Astrocyte of the hippocampus (primary cell): ENCODE measurements at regions not wholly inside any gene's neighbourhood (a gene's known extent, or its start where the extent isn't known, plus 50 kb on each side); places are given as distances from the start of the nearest gene placed in this dataset.

Experiments used
- DNase-seq: peaks from one replicate; pipeline ENCODE4 v3.0.0; 2011; ENCODE audit warnings: low read depth, low spot score

DNA sequence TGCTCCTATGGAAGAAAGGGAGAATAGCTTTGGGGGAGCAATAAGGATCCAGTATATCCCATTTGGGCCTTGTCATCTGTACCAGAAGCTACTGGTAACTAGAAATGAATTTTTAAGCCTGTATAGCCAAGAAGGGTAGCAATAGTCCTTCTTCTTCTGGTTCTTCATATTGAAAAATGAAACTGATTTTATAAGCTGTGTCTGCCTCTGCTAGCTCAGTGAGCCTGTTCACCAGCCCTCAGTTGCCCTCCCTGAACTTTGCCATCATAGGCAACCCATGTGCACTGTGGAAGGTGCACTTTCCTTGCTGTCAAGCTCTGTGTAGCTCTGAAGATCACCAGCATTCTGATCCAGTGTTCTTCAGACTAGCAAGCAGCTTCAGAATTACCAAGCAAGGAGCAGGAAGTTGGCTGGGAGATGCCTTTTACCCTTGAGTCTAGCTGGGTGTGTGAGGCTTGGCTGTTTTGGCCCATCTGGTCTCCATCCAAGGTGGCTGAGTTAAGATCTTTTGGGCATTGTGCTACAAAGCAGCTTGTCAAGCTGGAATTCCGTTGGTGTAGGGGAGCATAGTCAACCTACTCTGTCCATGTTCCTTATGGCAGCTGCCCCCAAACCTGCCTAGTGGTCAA lies 55.8 kb upstream of the MGAT5 start:
- DNase-seq = no peak

GRCh38 chr2:134199123-134199522 lies 54.7 kb upstream of the MGAT5 start:
- no peak for DNase-seq

DNA sequence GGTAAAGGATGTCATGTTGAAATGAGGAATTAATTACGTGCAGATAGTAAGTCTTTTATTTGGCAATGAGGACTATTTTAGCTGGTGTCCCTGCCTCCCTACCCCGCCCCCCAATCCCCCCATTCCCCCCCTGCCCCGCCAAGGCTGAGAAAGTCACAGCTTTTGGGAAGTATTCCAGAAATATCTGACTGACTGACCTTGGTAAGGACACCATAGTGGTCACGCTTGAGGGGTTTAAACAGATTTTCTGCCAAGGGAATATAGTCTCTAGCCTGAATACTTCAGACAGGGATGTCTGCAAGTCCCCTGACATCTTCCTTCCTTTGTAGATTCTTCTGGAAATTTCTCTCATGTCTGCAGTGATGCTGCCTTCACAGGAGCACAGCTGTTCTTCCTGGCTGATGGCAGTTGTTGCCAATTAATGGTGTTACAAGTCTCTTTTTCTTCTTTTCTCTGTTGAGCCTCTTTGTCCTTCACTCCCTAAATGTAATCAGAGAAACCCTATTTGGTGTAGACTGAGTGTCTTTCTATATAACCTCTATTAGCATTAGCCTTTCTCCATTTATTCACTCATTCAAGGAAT lies 53.7 kb upstream of the MGAT5 start:
- DNase-seq = no peak

- DNase-seq = no peak
These were observed 52.3 kb upstream of the MGAT5 start for GRCh38 chr2:134201533-134201932.

DNA sequence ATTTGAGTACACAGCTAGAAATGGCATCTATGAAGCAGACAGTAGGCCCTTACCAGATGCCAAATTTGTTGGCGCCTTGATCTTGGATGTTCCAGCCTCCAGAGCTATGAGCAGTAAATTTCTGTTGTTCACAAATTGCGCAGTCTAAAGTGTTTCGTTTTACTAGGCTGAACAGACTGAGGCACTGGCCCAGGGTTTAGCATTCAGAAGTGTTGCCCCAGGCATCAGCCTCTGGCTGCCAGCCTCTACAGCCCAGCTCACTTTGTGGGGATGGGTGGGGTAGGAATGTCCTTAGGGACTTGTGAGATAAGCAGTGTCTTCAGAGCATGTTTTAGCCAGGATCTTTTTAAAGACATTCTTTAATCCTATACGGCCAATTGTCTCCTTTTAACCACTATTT lies 51.5 kb upstream of the MGAT5 start:
- no peak for DNase-seq

GRCh38 chr2:134203175-134203574 lies 50.7 kb upstream of the MGAT5 start:
- DNase-seq = no peak
